HCT116 (cell line): ENCODE measurements at regions not wholly inside any gene's neighbourhood (a gene's known extent, or its start where the extent isn't known, plus 50 kb on each side); places are given as distances from the start of the nearest gene placed in this dataset.

Source experiments
- ATAC-seq: fragments of 200-7000 bp; cut with Tn5 transposase; 2 replicates; pipeline ENCODE4 v1.9.1; 2020; ENCODE audit warnings: mild to moderate bottlenecking, moderate library complexity
- BruUV-seq: library from RNA; stranded (reverse); fragments of 400-500 nt; replicated peaks from 2 replicates; lab custom pipeline; 2021; lab: Mats Ljungman, UMichigan
- CTCF ChIA-PET: fragments of 300-600 bp; sonication (Branson Sonifier 250); formaldehyde crosslinking; loops from one replicate; lab custom pipeline; 2021; ENCODE audit warnings: antibody characterized with exemption; lab: Charles Lee
- POLR2A ChIA-PET: fragments of 300-600, 350-600 bp; sonication (Branson Sonifier 250); formaldehyde crosslinking; loops from one replicate; lab custom pipeline; 2021; ENCODE audit warnings: antibody characterized with exemption; lab: Charles Lee
- RAD21 ChIA-PET, 2 experiments: fragments of 300-600 bp; sonication (Branson Sonifier 250); formaldehyde crosslinking; loops; one replicate each; lab custom pipeline; 2023; ENCODE audit warnings: low total read pairs in 2 of 2; ENCODE audit not compliant: uncharacterized antibody in 2 of 2, unreplicated experiment in 2 of 2, low non-redundant PET in 1 of 2; lab: Charles Lee
- DNase-seq: peaks from one replicate; pipeline ENCODE4 v3.0.0-alpha.2; 2010; ENCODE audit warnings: low read depth, low spot score
- H2AFZ ChIP-seq: fragments of 200-600 bp; shearing (Covaris generic), sonication (generic); 2 replicates; pipeline ENCODE4 v1.6.1; 2017; ENCODE audit warnings: low read depth, mixed run types, mixed read lengths, antibody characterized with exemption, low read length; ENCODE audit not compliant: poor library complexity, severe bottlenecking
- H3K27ac ChIP-seq: 2 replicates; pipeline ENCODE4 v1.5.1; 2012; ENCODE audit warnings: low read depth, low read length
- H3K27me3 ChIP-seq: fragments of 200-600 bp; sonication (generic); 2 replicates; pipeline ENCODE4 v1.6.1; 2016; ENCODE audit warnings: mixed run types, low read length, mixed read lengths; ENCODE audit not compliant: insufficient read depth
- H3K36me3 ChIP-seq, 2 experiments: fragments of 200-500 bp in 1 of 2; fragments of 200-600 bp in 1 of 2; sonication (Bioruptor generic) in 1 of 2; sonication (generic) in 1 of 2; 2 replicates each; pipeline versions ENCODE4 v1.5.1 to v1.6.1; 2014 to 2016; ENCODE audit warnings: low read length in 2 of 2, inconsistent platforms in 1 of 2, mixed read lengths in 1 of 2, mixed run types in 1 of 2; ENCODE audit not compliant: insufficient read depth in 2 of 2, control insufficient read depth in 1 of 2
- H3K4me1 ChIP-seq, 2 experiments: fragments of 200-600 bp in 1 of 2; sonication (generic) in 1 of 2; 2 replicates each; pipeline versions ENCODE4 v1.5.1 to v1.6.1; 2012 to 2017; ENCODE audit warnings: low read length in 2 of 2, inconsistent platforms in 1 of 2, mild to moderate bottlenecking in 1 of 2, mixed read lengths in 1 of 2, mixed run types in 1 of 2, moderate library complexity in 1 of 2; ENCODE audit not compliant: insufficient read depth in 2 of 2, control insufficient read depth in 1 of 2
- H3K4me2 ChIP-seq: fragments of 200-600 bp; sonication (generic); 2 replicates; pipeline ENCODE4 v1.6.1; 2017; ENCODE audit warnings: mixed run types, low read length, mixed read lengths
- H3K4me3 ChIP-seq, 2 experiments: fragments of 200-600 bp in 1 of 2; sonication (generic) in 1 of 2; replicated peaks in 1 of 2; 2 replicates each; pipeline ENCODE4 v1.5.1; 2011 to 2016; ENCODE audit warnings: low read length in 2 of 2, control low read depth in 1 of 2, low read depth in 1 of 2, mild to moderate bottlenecking in 1 of 2, mixed read lengths in 1 of 2, mixed run types in 1 of 2
- H3K79me2 ChIP-seq: fragments of 200-600 bp; sonication (generic); 2 replicates; pipeline ENCODE4 v1.6.1; 2017; ENCODE audit warnings: mild to moderate bottlenecking, mixed run types, low read length, moderate library complexity, mixed read lengths; ENCODE audit not compliant: insufficient read depth
- H3K9ac ChIP-seq: fragments of 200-600 bp; sonication (generic); 2 replicates; pipeline ENCODE4 v1.6.1; 2016; ENCODE audit warnings: low read length, mixed read lengths
- H3K9me2 ChIP-seq: fragments of 200-600 bp; sonication (generic), shearing (Covaris generic); 2 replicates; pipeline ENCODE4 v1.6.1; 2017; ENCODE audit warnings: mixed run types, mild to moderate bottlenecking, moderate library complexity; ENCODE audit not compliant: insufficient read depth
- H3K9me3 ChIP-seq, 2 experiments: fragments of 200-500 bp in 1 of 2; fragments of 200-600 bp in 1 of 2; sonication (Bioruptor generic) in 1 of 2; sonication (generic) in 1 of 2; 2 replicates each; pipeline ENCODE4 v1.6.1; 2014 to 2017; ENCODE audit warnings: low read length in 2 of 2, mixed read lengths in 2 of 2, inconsistent platforms in 1 of 2, low read depth in 1 of 2, mild to moderate bottlenecking in 1 of 2, mixed run types in 1 of 2, moderate library complexity in 1 of 2; ENCODE audit not compliant: control insufficient read depth in 1 of 2, insufficient read depth in 1 of 2
- H4K20me1 ChIP-seq: fragments of 200-600 bp; sonication (generic), shearing (Covaris generic); 2 replicates; pipeline ENCODE4 v1.6.1; 2017; ENCODE audit warnings: mixed run types, mild to moderate bottlenecking, moderate library complexity; ENCODE audit not compliant: insufficient read depth
- EGR1 ChIP-seq: IDR thresholded peaks from 2 replicates; pipeline ENCODE4 v1.6.1; 2012; ENCODE audit warnings: low read depth
- FOSL1 ChIP-seq: IDR thresholded peaks from 2 replicates; pipeline ENCODE4 v1.6.1; 2012; ENCODE audit warnings: low read depth
- JUND ChIP-seq: IDR thresholded peaks from 2 replicates; pipeline ENCODE4 v1.6.1; 2012
- POLR2AphosphoS5 ChIP-seq: IDR thresholded peaks from 2 replicates; pipeline ENCODE4 v1.6.1; 2011; ENCODE audit warnings: mild to moderate bottlenecking, low read depth, low read length, moderate library complexity
- RAD21 ChIP-seq: IDR thresholded peaks from 2 replicates; pipeline ENCODE4 v1.6.1; 2012; ENCODE audit warnings: low read depth, mild to moderate bottlenecking
- SIN3A ChIP-seq: IDR thresholded peaks from 2 replicates; pipeline ENCODE4 v1.6.1; 2012; ENCODE audit warnings: low read depth
- ZNF274 ChIP-seq: fragments of 200-500 bp; sonication (Bioruptor generic); IDR thresholded peaks from 2 replicates; pipeline ENCODE4 v1.6.1; 2014; ENCODE audit warnings: mild to moderate bottlenecking, low read depth, low read length, inconsistent platforms
- intact Hi-C: fragments of 100-400 bp; cut with micrococcal nuclease; formaldehyde crosslinking; loops from 2 replicates; pipeline ENCODE4 v1.10.0; 2022
- TF ChIP-seq, protein P1 (sequence below), 3 experiments: fragments of 200-600 bp in 1 of 3; sonication (generic) in 1 of 3; IDR thresholded peaks in 2 of 3; conservative IDR thresholded peaks in 1 of 3; 2 replicates each; pipeline ENCODE4 v1.5.1; 2012 to 2017; ENCODE audit warnings: low read depth in 2 of 3, low read length in 2 of 3, antibody characterized with exemption in 1 of 3, borderline replicate concordance in 1 of 3, control low read depth in 1 of 3, mild to moderate bottlenecking in 1 of 3, mixed read lengths in 1 of 3, mixed run types in 1 of 3, moderate library complexity in 1 of 3; ENCODE audit not compliant: insufficient read depth in 1 of 3

DNA sequence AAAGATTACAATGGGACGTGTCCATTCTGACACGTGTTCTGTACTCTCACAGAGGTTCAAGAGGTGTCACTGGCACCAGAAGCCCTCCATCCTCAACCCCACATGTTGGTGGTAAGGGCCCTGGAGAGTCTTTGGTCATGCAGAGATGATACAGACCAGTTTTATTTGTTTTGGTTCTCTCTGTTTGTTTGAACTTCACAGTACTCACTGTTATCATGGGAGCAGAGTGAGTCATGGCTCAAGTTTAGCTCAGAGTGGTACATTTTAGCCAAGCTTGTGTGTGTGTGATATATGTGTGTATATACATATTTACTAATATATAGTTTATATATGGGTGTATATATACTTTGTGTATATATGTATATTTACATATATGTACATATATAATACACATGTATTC, 935.6 kb downstream of the GRID1 start:
- RAD21 ChIA-PET: no interaction called here
- H3K9me2 ChIP-seq: no peaks in the 10 kb centered on the region
- intact Hi-C loops: no loop called here
- H3K79me2 ChIP-seq: no peaks in the 10 kb centered on the region
- no peaks in the 10 kb centered on the region for H4K20me1 ChIP-seq
- no peak overlapping the region for H3K4me2 ChIP-seq
- no peak for DNase-seq
- peaks cover 30% of the 10 kb centered on the region for H3K27me3 ChIP-seq
- no peak overlapping the region for H2AFZ ChIP-seq
- H3K4me1 ChIP-seq: no peaks in the 10 kb centered on the region
- H3K36me3 ChIP-seq: no peaks in the 10 kb centered on the region
- H3K9me3 ChIP-seq: no peaks in the 10 kb centered on the region
- TF ChIP-seq EGR1: no peak
- TF ChIP-seq FOSL1: no peak
- TF ChIP-seq JUND: no peak
- TF ChIP-seq SIN3A: no peak
- TF ChIP-seq RAD21: no peak
- H3K4me3 ChIP-seq: no peak overlapping the region
- H3K27ac ChIP-seq: no peak overlapping the region
- no peak for ATAC-seq
- BruUV-seq: no TSS peak
- no peak overlapping the region for H3K9ac ChIP-seq
- POLR2A ChIA-PET: no interaction called here
- CTCF ChIA-PET: no interaction called here

DNA sequence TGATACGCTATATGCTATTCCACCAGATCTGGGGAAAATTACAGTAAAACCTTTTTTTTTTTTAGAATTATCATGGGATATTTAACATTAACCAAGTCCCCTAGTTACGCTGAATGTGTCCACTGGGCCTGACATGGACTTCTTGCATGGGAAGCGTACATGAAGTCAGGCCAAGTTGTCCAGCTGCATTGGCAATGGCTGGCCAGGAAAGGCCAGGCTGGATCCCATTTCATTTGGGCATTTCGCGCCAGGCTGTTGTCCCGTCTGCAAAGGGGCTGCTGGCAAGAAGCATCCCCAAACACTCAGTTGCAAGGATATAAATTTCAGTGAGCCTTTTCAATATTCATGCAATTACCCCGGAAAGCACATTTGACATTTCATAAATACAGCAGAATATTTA, 933.3 kb downstream of the GRID1 start:
- TF ChIP-seq ZNF274 (no peak), POLR2AphosphoS5 (no peak)
- TF ChIP-seq, protein P1, sequence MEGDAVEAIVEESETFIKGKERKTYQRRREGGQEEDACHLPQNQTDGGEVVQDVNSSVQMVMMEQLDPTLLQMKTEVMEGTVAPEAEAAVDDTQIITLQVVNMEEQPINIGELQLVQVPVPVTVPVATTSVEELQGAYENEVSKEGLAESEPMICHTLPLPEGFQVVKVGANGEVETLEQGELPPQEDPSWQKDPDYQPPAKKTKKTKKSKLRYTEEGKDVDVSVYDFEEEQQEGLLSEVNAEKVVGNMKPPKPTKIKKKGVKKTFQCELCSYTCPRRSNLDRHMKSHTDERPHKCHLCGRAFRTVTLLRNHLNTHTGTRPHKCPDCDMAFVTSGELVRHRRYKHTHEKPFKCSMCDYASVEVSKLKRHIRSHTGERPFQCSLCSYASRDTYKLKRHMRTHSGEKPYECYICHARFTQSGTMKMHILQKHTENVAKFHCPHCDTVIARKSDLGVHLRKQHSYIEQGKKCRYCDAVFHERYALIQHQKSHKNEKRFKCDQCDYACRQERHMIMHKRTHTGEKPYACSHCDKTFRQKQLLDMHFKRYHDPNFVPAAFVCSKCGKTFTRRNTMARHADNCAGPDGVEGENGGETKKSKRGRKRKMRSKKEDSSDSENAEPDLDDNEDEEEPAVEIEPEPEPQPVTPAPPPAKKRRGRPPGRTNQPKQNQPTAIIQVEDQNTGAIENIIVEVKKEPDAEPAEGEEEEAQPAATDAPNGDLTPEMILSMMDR (IDR thresholded peaks at IDR 0.05 in 2 of 3, conservative IDR thresholded peaks at IDR 0.05 in 1 of 3; ENCODE audit: borderline replicate concordance in 1 of 3, insufficient read depth in 1 of 3, low read depth in 2 of 3, low read length in 2 of 3): no peak
- intact Hi-C loops: no loop called here
- Histone ChIP-seq H3K27me3 (peaks cover 18% of the 10 kb centered on the region), H3K4me2 (no peak overlapping the region), H3K4me1 (no peaks in the 10 kb centered on the region), H3K4me3 (no peak overlapping the region), H3K36me3 (no peaks in the 10 kb centered on the region), H3K9me2 (no peaks in the 10 kb centered on the region), H3K79me2 (no peaks in the 10 kb centered on the region), H4K20me1 (no peaks in the 10 kb centered on the region), H3K9ac (no peak overlapping the region), H3K27ac (no peak overlapping the region), H3K9me3 (no peaks in the 10 kb centered on the region), H2AFZ (no peak overlapping the region)
- POLR2A ChIA-PET: no interaction called here
- RAD21 ChIA-PET: no interaction called here
- CTCF ChIA-PET: no interaction called here
- DNase-seq (no peak), ATAC-seq (no peak)
- no TSS peak for BruUV-seq
